ENCODE measurements at regions not wholly inside any gene's neighbourhood (a gene's known extent, or its start where the extent isn't known, plus 50 kb on each side); places are given as distances from the start of the nearest gene placed in this dataset.

GRCh38 chr2:567865-568638 is 109.2 kb downstream of the TMEM18 start:
- Histone ChIP-seq H3K36me3 (ENCODE audit: control insufficient read depth, insufficient read depth, low read length) (no peaks in the 10 kb centered on the region), H3K4me1 (ENCODE audit: control insufficient read depth, extremely low read depth, insufficient read depth, low read length) (no peaks in the 10 kb centered on the region), H3K27me3 (ENCODE audit: control insufficient read depth, insufficient read depth, low read length) (no peaks in the 10 kb centered on the region), H3K9ac (ENCODE audit: insufficient read depth, low read length) (no peak overlapping the region), H3K27ac (ENCODE audit: insufficient read depth, low read length) (no peak overlapping the region), H3K9me3 (ENCODE audit: control insufficient read depth, insufficient read depth, low read depth, low read length) (no peaks in the 10 kb centered on the region), H2AFZ (ENCODE audit: low read length) (no peak overlapping the region), H3K4me3 (replicated peaks in 1 of 4; ENCODE audit: control extremely low read depth in 1 of 4, insufficient read depth in 1 of 4, low read depth in 3 of 4, low read length in 4 of 4) (peak overlapping the region in 1 of 4 experiments; percentile 8), H4K20me1 (ENCODE audit: control insufficient read depth, extremely low read depth, insufficient read depth, low read length) (no peaks in the 10 kb centered on the region), H3K4me2 (ENCODE audit: extremely low read depth, insufficient read depth, low read length) (peak overlapping the region; percentile 64), H3K79me2 (ENCODE audit: control insufficient read depth, insufficient read depth, low read length) (no peaks in the 10 kb centered on the region)
- peak in 1 of 2 donors; percentile 19 for DNase-seq (ENCODE audit: low read depth in 2 of 2)
- TF ChIP-seq CTCF (conservative IDR thresholded peaks at IDR 0.05 in 1 of 2, IDR thresholded peaks at IDR 0.05 in 1 of 2; ENCODE audit: low read depth in 1 of 2, low read length in 2 of 2), result no peak
- TF ChIP-seq EZH2 (IDR thresholded peaks at IDR 0.05; ENCODE audit: low read length, missing control alignments), result no peak

- H3K4me2 ChIP-seq (ENCODE audit: extremely low read depth, insufficient read depth, low read length), result no peak overlapping the region
- H2AFZ ChIP-seq (ENCODE audit: low read length), result no peak overlapping the region
- H3K27ac ChIP-seq (ENCODE audit: insufficient read depth, low read length), result no peak overlapping the region
- H3K9me3 ChIP-seq (ENCODE audit: control insufficient read depth, insufficient read depth, low read depth, low read length), result no peaks in the 10 kb centered on the region
- no peak overlapping the region for H3K9ac ChIP-seq (ENCODE audit: insufficient read depth, low read length)
- no peak for DNase-seq (ENCODE audit: low read depth in 2 of 2)
- H3K79me2 ChIP-seq (ENCODE audit: control insufficient read depth, insufficient read depth, low read length), result no peaks in the 10 kb centered on the region
- H3K36me3 ChIP-seq (ENCODE audit: control insufficient read depth, insufficient read depth, low read length), result no peaks in the 10 kb centered on the region
- no peaks in the 10 kb centered on the region for H4K20me1 ChIP-seq (ENCODE audit: control insufficient read depth, extremely low read depth, insufficient read depth, low read length)
- no peak overlapping the region for H3K4me3 ChIP-seq (replicated peaks in 1 of 4; ENCODE audit: control extremely low read depth in 1 of 4, insufficient read depth in 1 of 4, low read depth in 3 of 4, low read length in 4 of 4)
- H3K4me1 ChIP-seq (ENCODE audit: control insufficient read depth, extremely low read depth, insufficient read depth, low read length), result no peaks in the 10 kb centered on the region
- no peak for TF ChIP-seq CTCF (conservative IDR thresholded peaks at IDR 0.05 in 1 of 2, IDR thresholded peaks at IDR 0.05 in 1 of 2; ENCODE audit: low read depth in 1 of 2, low read length in 2 of 2)
- TF ChIP-seq EZH2 (IDR thresholded peaks at IDR 0.05; ENCODE audit: low read length, missing control alignments), result no peak
- H3K27me3 ChIP-seq (ENCODE audit: control insufficient read depth, insufficient read depth, low read length), result no peaks in the 10 kb centered on the region
These were observed 109.7 kb downstream of the TMEM18 start for GRCh38 chr2:567496-567864.

GRCh38 chr2:566379-567313 is 110.6 kb downstream of the TMEM18 start:
- no peak for TF ChIP-seq EZH2 (IDR thresholded peaks at IDR 0.05; ENCODE audit: low read length, missing control alignments)
- no peak for TF ChIP-seq CTCF (conservative IDR thresholded peaks at IDR 0.05 in 1 of 2, IDR thresholded peaks at IDR 0.05 in 1 of 2; ENCODE audit: low read depth in 1 of 2, low read length in 2 of 2)
- H3K9me3 ChIP-seq (ENCODE audit: control insufficient read depth, insufficient read depth, low read depth, low read length), result no peaks in the 10 kb centered on the region

More at GRCh38 chr2:566379-567313, 110.6 kb downstream of the TMEM18 start:
- H3K9ac ChIP-seq (ENCODE audit: insufficient read depth, low read length), result no peak overlapping the region
- H3K27me3 ChIP-seq (ENCODE audit: control insufficient read depth, insufficient read depth, low read length), result no peaks in the 10 kb centered on the region
- no peak overlapping the region for H3K4me2 ChIP-seq (ENCODE audit: extremely low read depth, insufficient read depth, low read length)
- no peaks in the 10 kb centered on the region for H4K20me1 ChIP-seq (ENCODE audit: control insufficient read depth, extremely low read depth, insufficient read depth, low read length)
- no peak overlapping the region for H3K27ac ChIP-seq (ENCODE audit: insufficient read depth, low read length)
- H2AFZ ChIP-seq (ENCODE audit: low read length), result no peak overlapping the region
- H3K36me3 ChIP-seq (ENCODE audit: control insufficient read depth, insufficient read depth, low read length), result no peaks in the 10 kb centered on the region
- no peak for DNase-seq (ENCODE audit: low read depth in 2 of 2)
- no peak overlapping the region for H3K4me3 ChIP-seq (replicated peaks in 1 of 4; ENCODE audit: control extremely low read depth in 1 of 4, insufficient read depth in 1 of 4, low read depth in 3 of 4, low read length in 4 of 4)
- H3K4me1 ChIP-seq (ENCODE audit: control insufficient read depth, extremely low read depth, insufficient read depth, low read length), result no peaks in the 10 kb centered on the region
- no peaks in the 10 kb centered on the region for H3K79me2 ChIP-seq (ENCODE audit: control insufficient read depth, insufficient read depth, low read length)
